HG02970 (cell line): ENCODE measurements at regions not wholly inside any gene's neighbourhood (a gene's known extent, or its start where the extent isn't known, plus 50 kb on each side); places are given as distances from the start of the nearest gene placed in this dataset.

Experiments
- ATAC-seq: cut with Tn5 transposase; IDR thresholded peaks from one replicate; pipeline ENCODE4 v1.9.1; 2021; ENCODE audit warnings: mild to moderate bottlenecking, moderate library complexity, moderate number of reproducible peaks; ENCODE audit not compliant: unreplicated experiment, low FRiP score

DNA sequence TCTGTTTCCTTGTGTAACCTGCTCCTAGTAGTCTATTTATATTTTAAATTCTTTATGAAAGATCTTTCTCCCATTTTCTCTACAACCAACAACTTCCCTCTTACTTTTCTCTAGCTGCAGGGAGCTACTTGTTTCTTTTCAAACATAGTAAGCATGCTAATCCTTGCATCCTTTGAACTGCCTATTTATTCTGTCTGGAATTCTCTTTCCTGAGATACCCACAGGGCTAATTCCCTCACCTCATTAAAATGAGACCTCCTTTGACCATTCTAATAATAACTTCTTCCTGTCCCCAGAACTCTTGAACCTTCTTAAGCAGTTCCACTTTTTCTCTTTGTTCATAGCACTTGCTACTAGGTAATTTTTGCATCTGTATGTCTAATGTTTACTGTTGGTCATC, 620.6 kb upstream of the CDH18 start:
- ATAC-seq = no peak

GRCh38 chr5:20605732-20606525, 617.9 kb upstream of the CDH18 start:
- ATAC-seq = no peak

DNA sequence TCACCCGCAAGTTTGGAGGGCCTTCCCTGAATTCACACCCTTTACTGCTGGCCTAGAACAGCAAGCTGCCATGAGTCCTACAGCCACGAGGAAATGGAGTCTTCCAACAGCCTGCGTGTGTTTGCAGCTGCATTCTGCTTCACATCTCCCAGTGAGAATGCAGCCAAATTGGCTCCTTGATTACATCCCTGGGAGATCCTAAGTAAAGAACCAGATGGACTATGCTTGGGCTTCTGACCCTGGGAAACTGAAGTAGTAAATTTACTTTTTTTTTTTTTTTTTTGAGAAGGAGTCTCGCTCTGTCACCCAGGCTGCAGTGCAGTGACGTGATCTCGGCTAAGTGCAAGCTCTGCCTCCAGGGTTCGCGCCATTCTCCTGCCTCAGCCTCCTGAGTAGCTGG, 617.0 kb upstream of the CDH18 start:
- no peak for ATAC-seq

DNA sequence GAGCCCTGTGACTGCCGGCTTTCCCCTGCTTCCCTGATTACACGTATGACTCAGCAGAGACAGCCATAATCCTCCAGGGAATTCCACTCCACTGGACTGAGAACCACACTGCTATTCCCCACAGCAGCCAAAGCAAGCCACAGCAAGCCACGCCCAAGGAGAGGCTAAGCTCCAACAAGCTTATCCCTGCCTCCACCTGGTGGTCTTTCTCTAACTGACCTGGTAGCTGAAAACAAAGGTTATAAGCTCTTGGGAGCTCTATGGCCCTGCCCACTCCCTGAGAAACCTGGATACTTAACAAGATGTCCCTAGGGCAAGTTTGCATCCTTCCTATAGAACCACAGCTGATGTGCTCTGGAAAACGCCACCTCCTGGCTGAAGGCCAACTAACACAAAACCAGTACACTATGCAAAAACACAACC, 613.7 kb upstream of the CDH18 start:
- ATAC-seq = no peak

- no peak for ATAC-seq
These were observed 602.4 kb upstream of the CDH18 start for GRCh38 chr5:20590356-20590755.

DNA sequence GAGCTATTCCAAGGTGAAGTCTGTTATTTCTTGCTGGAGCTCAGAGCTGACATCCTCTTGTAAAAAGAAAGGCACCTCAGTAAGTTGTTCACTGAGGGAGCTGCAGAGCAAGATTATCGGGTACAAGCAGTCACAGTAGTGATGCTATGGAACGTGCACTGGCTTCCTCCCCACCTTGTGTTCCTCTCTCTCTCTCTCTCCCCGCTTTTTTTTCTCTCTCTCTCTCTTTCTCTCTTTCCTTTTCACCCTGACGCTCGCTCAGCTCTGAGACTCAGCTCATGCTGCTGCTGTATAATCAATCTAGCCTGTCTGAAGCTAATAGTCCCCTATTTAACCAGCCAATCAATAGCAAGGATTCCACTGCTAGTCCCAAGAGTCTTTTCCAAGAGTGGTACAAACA, 587.6 kb upstream of the CDH18 start:
- no peak for ATAC-seq

GRCh38 chr5:20574576-20574975, 586.6 kb upstream of the CDH18 start:
- ATAC-seq = no peak

DNA sequence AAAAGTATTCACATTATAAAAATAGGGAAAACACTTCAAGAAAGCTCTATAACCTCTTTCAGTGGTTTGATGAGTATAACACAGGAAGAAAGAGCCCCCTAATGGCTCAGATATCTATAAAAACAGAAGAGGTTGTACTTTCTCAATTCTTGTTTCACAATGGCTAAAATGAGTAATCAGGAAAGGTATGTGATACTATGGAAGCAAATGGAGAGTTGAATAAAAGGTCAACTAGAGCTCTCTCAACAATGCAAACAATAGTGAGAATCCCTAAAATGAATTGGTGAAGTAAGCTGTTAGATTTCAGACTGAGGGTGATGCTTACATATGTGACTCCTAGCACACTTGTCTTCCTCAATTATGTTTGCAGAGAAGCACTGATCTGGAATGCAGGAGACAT, 584.6 kb upstream of the CDH18 start:
- no peak for ATAC-seq

- ATAC-seq = no peak
These were observed 582.5 kb upstream of the CDH18 start for GRCh38 chr5:20570486-20570885.

- no peak for ATAC-seq
These were observed 574.5 kb upstream of the CDH18 start for GRCh38 chr5:20562544-20562943.

DNA sequence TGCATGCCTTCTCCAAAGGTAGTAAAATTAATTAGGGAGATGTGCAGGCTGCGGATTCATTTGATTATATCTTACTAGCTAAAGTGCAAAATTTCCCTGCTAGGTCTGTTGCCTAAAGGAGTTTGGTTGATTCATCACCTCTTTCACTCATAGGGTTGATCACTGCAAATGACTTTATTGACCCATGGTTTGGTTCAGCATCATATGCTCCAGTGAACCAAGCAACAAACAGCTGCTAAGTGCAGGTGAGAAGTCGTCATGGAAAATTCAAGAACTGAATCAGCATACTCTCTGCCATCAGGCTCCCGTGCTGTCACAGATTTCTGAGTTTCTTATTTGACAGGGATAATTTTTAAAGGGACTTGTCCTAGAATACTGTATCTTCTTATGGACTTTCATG, 571.8 kb upstream of the CDH18 start:
- no peak for ATAC-seq

DNA sequence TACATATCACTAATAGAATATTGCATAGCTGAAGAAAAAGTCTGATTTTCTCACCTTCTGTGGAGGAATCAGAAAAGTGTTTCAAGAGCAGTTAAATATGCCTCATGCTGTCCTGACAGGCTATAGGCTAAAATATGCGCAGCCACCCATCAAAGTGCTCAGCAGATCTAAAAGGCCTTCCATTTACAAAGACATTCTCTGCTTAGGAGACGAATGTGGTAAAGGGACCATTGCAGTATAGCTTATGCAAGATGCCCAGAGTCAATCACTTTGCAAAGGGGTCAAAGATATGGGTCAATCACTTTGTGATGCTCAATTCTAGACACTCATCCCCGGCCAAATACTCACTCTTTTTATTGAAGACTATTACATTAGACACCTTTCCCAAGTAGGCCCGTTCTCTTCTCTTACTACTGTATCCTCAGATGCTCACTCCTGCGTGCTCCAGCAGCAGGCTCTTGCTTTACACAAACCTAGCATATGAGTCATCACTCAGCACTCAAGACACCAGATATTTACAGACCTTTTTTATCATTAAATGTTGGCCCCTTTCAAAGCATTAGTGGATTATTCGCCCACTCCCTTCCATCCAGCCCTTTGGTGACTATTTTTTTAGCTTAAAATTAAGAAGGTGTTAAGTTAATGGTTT, 568.2 kb upstream of the CDH18 start:
- no peak for ATAC-seq

GRCh38 chr5:20555034-20555433, 567.0 kb upstream of the CDH18 start:
- no peak for ATAC-seq

DNA sequence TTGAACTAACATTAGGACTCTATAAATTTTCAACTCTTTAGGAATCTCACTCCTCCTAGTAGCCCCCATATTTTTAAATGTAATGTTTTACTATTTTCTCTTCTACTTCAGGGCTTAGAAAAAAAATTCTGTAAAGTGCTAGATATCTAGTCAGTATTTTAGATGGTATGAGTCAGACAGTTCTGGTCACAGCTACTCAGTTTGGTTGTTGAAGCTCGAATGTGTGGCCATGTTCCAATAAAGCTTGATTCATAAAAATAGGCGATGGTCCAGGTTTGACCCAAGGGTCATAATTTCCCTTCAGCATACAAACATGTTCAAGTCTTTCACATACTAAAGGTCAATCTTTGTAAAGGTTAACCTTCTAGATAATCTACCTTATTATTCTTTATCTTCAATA, 566.0 kb upstream of the CDH18 start:
- no peak for ATAC-seq

GRCh38 chr5:20537911-20538703, 550.1 kb upstream of the CDH18 start:
- no peak for ATAC-seq

DNA sequence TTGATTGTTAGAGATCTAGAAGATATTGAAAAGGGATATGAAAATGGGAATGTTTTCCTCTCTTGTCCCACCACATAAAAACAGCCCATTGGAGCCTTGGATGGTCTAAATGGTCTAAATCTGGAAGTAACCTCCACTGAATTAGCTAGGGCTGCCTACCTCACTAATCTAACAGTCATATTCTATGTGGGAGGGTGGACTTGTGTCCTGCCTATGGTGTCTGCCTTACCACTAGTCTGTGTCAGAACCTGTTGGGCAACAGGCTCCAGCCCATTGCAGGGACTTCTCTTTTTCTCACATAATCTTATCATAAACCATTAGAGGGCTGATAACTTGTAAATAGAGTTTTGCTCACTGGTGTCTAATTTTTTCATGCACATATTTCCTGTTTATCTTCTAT, 548.8 kb upstream of the CDH18 start:
- no peak for ATAC-seq

GRCh38 chr5:20536341-20536740, 548.3 kb upstream of the CDH18 start:
- no peak for ATAC-seq

- ATAC-seq = no peak
These were observed 540.5 kb upstream of the CDH18 start for GRCh38 chr5:20528471-20528870.

DNA sequence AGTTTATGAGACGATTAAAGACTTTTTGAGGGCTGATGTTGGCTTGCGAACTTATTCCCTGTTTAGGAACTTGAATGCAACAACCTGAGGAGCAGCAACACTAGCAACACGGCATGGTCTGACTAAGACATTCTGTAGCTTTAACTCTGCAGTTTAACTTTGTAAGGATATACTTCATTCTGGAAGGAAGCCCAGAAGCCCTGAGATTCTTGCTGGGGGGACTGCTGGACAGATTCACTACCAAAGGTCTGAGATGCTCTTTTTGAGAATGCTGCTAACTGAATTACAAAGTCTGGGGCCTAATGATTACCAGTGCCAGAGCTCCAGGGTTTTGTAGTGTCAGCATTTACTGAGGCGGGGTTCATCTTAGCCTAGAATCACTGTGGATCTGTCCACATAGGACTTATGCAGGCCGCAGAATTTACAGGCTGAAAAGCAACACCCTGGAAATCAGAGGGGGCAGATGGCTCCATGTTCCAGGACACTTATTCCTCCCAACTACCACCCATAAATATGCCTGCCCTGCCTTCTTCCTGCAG, 537.1 kb upstream of the CDH18 start:
- no peak for ATAC-seq

GRCh38 chr5:20522905-20523482, 535.0 kb upstream of the CDH18 start:
- no peak for ATAC-seq

DNA sequence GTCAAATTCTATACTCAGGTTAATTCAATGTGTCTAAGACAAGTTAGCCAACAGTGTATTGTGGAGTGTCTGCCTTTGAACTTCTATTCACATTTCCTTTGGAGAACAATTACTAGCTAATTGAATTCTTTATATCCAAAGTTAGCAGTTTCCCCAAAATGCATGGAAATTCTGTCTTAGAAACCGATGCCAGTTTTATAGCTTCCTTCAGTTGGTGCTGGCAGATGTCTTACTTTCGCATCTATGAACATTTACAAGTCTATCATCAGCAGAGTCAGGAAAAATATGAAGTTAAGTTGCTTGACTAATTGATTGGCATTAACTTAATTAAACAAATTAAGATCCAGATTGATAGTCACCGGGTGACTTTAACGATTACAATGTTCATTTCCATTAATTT, 527.6 kb upstream of the CDH18 start:
- no peak for ATAC-seq
